HG03103 (cell line): ENCODE measurements at regions not wholly inside any gene's neighbourhood (a gene's known extent, or its start where the extent isn't known, plus 50 kb on each side); places are given as distances from the start of the nearest gene placed in this dataset.
"Not testable (repeated sequence)": the region's sequence is repeated elsewhere in the genome, so short reads cannot be mapped to it uniquely, and the experiment has no call there.

Experiments
- ATAC-seq: cut with Tn5 transposase; IDR thresholded peaks from one replicate; pipeline ENCODE4 v1.9.1; 2021; ENCODE audit warnings: low read depth; ENCODE audit not compliant: unreplicated experiment

DNA sequence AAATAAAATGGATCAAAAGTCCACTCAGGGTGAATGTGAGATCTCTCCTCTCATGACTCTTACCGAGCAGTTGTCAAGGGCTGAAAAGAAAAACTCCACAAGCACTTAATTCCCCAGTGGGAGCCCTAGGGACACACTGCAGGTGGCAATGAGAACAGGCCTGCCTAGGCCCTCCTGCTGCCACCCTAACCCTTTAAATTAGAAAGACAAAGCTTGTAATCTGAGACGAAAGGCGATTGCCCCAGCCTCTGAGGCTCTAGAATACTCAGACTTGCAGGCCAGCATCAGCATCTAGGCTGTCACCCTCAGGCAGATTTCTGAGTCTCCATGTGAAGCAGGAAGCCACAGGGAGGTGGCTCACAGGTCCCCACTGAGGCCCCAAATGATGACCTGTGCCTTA lies 457.0 kb upstream of the MYT1L start:
- no peak for ATAC-seq

DNA sequence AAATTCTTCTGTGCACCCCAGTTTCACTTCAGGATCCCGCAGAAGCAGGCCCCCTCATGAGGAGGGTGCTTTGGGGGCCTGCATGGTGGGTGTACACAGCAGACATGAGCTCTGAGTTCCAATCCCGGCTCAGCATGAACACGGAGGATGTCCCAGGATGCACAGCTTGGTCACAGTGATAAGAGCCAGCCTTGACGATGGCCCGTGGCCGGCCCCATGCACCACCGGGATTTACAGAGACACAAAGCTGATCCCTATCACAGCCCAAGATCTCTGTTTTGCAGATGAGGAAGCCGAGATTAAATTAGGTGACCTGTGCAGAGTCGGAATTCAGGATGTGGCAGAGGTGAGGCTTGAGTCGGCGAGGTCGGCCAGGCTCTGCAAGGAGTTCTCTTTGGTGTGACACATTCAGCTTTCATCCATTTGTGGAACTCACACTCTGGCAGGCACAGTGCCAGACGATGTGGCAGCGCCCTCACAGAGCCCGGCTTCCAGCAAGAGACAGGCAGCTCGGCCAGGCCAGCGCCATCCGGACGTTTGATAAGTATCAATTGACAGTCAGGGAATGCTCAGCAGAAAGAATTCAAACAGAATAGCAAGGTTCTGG lies 456.3 kb upstream of the MYT1L start:
- ATAC-seq: no peak

DNA sequence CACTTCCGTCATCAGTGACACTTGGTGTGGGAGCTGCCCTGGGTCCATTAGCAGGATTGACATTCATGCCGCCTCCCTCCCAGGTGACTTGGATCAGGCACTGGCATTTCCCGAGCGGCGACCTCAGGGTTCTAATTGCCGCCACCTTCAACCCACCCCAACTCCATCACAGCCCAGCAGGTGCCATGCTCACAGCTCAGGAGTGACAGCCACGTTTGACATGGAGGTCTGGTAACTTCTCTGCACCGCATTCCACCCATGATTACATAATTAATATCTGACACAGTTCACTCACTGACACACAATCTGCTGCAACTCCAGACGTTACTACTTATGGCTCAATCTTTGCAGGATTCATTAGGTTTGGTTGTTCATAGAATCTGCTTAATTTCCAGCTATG lies 450.9 kb upstream of the MYT1L start:
- no peak for ATAC-seq

DNA sequence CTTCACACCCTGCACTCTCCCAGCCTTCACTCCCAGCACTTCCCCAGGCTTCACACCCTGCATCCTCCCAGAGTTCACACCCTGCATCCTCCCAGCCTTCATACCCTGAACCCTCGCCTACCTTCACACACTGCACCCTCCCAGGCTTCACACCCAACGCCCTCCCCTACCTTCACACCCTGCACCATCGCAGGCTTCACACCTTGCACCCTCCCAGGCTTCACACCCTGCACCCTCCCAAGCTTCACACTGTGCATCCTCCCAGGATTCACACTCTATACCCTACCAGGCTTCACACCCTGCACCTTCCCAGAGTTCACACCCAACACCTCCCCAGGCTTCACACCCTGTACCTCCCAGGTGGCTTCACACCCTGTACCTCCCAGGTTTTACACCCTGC lies 448.7 kb upstream of the MYT1L start:
- no peak for ATAC-seq

DNA sequence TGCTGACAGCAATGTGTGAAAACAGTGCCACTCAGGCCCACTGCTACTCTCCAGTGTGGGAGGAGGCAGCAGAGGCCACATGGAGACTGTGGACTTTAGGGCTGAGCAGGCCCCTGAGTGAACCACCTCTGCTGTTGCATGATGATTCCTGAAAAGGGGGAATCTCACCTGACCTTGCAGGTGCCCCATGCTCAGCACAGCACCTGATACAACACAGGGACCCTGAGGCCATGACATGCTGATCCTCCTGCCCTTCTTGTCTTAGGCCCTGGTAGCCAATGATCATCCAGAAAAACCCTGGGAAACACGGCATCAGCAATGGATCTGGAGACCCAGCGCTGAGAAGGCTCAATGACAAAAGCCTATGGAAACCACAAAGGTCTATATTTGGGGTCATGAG lies 446.8 kb upstream of the MYT1L start:
- no peak for ATAC-seq

DNA sequence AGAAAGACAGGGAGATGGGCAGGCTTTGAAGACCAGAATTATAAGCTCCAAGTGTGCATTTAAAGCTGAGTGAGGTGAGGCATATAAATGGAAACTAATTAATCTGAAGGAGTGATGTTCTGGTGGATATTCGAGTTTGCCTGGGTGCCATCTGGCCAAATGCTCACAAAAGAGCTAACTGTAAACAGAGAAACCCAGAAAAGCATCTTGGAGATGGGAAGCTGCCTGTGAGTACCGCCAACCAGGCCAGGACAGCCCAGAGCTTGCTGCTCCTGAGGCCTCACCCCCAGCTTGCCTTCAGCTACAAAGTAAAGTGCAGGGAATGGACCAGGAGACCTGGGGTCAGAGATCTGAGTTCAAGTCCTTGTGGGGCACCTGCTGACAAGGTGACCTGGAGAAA lies 446.1 kb upstream of the MYT1L start:
- ATAC-seq: no peak

DNA sequence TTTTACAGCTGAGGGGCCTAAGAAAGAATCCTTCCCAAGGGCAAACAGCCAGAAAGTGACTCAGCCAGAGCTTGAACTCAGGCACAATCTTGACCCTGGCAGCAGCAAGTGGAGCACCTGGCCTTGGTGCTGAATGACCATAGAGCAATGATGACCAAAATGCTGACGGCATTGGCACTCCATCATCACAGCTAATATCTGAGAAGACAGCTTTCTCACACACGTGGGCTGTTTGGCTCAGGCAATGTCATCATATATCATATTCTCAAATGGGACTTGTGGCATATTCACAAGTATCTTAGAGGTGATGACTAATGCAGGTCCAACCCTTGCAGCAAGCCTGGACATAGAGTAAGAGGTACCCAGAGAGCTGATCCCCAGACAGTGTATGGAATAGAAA lies 443.9 kb upstream of the MYT1L start:
- no peak for ATAC-seq

DNA sequence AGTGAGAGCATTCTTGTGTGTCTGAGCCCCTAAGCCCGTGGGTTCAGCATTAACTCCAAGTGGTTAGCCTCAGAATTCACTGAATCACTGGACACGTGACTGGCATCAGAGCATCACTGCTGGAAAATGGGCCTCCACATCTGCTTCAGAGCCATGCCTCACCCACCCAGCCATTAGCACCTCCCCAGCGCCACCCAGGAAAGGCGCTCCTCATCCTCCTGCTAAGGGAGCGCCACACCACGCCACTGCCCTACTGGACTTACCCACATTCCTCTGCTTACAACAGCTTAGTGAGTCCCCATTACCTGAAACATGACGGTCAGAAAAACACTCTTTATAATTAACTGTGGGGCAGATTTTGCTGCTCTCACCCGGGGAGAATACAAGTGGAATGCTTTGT lies 442.6 kb upstream of the MYT1L start:
- no peak for ATAC-seq

DNA sequence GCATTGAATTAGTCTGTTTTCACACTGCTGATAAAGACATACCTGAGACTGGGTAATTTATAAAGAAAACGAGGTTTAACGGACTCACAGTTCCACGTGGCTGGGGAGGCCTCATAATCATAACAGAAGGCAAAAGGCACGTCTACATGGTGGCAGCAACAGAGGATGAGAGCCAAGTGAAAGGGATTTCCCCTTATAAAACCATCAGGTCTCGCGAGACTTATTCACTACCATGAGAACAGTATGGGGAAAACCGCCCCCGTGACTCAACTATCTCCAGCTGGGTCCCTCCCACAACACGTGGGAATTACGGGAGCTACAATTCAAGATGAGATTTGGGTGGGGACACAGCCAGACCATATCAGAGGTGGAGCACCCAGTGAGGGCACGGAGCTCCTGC lies 442.0 kb upstream of the MYT1L start:
- ATAC-seq: not testable (repeated sequence)

DNA sequence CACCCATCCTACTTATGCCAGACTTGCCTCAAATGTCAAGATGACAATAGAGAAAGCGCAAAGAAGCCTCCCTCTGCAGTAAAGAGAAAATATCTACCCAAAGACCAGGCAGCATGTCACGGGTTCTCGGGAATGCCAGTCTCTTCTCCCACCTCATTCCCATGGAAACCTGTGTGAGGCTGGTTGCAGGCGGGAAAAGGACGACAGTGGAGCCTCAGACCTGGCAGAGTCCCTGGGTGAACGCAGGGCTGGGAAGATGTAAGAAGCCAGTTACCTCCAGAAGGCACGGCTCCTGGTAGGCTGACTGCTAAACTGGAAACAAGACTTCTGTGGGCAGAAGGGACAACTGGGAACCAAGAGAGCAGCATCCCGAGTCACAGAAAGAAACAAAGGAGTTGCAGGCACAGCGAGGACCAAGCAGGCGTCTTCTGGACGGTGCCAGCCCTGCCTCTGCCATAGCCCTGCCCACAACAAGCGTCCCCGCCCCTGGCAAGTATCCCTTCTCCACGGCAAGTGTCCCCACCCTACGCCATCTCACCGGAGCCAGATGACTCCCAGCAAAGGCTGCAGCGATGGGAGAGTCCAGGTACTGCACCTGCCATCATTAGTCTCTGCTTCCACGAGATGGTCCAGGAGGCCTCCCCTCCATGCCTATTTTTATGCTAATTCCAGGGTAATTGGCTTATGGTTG lies 440.8 kb upstream of the MYT1L start:
- ATAC-seq: no peak

DNA sequence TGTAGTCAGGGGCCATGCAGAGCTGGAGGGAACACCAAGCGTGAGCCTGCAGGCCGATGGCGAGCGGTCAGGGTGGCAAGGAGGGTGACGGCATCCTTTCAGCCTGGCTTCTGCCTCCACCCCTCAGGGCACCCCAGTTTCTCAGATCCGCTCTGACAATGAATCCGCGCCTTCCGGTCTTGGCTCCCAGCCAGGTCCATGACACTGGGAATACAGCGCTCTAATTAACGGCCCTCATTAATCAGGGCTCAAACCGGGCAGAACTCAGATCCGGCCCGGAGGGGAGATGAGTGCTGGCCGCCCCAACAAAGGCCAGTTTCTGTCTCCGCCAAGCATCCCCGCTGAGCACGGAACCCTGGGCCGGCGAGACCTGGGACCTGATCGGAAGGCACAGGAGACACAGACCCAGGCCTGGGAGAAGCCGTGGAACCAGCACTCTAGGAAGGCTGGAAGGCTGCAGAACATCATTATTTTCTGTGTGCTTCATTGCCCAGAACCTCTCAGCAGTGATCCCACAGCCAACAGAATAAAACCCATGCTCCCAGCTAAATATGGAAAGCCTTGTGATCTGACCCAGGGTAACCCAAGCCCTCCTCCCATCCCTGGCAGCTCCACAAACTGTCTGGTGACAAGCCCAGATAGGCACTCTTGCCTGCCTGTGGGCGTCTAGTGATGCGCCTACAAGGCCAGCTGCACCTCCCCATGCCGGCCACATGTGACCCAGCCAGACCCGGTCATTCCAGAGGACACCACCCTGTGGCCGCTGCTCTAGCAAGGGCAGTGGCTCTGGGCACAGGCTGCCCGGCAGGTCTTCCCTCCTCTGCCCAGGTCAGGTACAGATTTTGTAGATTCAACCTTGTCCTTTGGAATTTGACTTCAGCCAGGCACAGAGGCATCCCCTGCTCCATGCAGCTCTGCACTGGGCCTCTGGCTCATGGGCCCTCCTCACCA lies 438.7 kb upstream of the MYT1L start:
- no peak for ATAC-seq

DNA sequence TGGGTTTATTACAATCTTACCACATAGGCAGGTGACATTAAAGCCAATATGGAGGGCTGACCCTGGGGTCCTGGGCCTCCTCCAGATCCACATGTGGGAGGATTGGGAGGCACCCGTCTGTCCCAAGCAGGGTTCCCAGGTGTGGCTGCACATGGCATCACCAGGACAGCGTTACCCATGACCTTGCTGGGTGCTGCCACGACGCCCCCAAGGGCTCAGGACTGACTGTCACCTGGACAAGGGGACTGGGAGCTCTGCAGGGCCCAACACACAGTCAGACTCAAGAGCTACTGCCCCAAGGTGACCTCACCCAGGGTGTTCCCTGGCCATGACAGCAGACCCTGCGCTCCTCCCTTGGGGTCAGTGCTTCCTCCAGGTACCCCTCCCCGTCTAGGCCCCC lies 437.4 kb upstream of the MYT1L start:
- no peak for ATAC-seq

DNA sequence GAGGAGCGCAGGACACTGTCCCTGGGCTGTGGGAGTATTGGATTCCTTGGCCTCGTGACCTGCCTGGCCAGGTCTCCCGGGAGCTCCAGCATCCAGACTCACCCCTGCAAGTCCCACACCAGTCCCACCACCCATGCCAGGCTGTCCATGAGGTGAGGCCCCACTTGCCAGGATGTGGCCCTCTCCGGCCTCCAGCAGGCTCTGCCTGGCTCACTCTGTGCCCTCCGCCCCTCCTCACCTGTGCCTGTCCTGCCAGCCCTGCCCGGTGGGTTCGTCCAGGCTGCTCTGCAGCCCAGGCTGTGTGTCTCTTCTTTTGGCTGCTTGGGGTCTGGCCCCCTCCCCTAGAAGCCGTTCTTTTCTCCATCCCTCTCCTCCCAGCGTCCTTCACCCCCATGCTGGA lies 436.8 kb upstream of the MYT1L start:
- no peak for ATAC-seq

DNA sequence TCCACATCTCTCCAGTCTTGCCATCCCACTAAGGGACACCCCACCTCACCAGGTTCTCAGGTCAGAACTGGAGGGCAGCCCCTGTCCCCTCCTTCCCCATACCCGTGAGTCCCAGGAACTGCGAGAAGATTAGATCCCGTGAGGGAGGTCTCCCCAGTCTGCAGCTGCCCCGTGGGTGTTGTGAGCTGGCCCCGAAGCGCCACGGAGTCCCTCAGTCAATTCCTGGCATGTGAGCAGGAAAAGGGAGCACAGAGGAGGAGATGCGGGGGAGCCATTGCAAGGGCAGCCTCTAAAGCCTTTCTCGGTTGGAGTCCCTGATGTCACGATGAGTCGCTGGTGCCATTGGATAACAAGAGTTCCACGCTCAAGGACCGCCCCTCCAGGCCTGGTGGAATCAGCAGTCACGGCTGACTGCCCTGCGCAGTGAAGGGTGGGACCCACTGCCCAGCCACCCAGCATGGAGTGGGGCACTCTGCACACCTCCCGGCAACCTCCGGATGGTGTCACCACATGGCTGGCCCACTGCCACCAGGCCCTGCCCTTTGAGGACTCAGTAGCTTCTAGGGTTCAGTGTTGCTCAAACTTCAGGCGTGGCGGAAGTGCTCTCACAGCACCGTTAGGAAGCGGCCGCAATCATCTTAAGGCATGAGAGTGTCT lies 434.9 kb upstream of the MYT1L start:
- no peak for ATAC-seq

DNA sequence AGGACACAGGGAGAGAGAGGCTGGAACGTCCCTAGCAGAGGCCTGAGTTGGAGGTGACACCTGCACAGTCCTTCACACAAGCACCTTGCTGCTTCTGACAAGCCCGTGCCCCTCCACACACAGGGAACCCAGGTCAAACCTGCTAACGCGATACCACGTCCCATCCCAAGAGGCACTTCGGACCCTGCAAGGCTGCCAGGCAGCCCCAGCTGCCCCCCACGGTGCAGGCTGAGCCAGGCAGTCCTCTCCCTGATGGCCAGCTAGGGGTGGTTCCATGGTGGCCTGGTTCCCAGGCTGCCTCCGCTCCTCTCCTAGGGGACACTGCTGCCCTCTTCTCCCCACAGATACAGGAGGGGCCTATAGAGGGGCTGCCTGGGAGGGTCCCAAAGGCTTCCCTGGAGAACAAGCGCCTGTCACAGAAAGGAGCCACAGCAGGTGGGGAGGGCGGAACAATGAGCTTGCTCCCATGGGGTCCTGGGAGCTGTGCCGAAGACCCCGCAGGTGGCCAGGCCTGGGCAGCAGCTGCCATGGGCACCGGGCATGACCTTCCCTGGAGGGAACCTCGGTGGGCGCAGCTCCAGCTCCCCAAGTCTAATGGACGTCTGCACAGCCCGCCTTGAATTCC lies 434.2 kb upstream of the MYT1L start:
- no peak for ATAC-seq

DNA sequence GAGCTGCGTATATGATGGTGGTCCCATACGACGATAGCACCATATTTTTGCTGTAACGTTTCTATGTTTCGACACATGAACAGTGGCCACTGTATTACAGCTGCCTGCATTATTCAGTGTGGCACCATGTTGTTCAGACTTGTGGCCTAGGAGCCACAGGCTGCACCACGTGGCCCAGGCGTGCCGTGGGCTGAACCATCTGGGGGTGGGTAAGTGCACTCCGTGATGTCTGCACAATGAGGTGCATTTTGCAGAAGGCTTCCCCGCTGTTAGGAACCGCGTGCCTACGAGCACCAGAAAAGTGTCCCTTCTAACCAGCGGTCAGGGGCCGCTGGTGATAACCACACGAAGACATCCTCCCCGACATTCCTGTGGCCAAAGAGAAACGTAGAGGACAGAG lies 433.7 kb upstream of the MYT1L start:
- no peak for ATAC-seq

DNA sequence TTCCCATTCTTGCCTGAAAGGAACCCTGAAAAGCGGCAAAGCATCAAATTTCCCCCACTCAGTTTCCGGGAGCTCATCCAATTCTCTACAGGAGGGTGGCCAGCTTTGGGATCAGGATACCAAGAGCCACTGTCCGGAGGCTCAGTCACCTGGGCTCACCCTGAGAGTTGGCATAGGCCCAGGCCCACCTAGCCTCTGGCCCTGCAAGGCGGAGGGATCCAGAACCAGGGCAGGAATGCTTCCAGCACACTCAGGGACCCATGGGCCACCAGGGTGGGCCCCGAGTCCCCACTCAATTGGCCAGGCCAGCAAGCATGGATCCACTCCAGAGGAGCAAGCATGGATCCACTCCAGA lies 432.9 kb upstream of the MYT1L start:
- no peak for ATAC-seq

DNA sequence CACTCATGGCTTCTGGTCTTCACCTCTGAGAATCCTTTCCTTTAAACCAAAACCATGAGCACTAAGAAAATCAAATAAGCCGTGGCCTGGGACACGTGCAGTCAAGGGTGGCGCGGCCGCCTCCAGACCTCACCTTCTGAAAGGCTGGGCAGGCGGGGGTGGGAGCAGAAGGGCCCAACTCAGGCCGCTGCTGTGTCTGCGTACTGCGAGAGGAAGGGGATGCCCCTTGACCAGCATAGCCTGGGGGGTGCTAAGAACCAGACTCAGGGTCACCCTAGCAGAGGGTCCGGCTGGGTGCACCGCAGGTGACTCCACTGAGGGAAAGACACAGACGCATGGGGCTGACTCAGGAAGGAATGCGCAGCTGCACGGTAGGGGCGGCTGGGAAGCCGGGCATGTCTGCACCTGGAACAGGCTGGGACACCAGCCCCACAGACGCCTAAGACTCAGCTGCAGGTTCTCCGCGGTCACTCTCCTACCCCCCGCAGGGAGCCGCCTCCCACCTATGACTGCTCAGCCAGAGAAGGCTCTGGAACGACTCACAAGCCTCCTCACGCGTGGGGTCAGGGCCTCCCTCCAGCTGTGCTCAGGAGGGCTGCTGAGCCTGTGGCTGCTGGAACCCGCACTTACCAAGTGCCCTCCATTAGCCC lies 432.4 kb upstream of the MYT1L start:
- no peak for ATAC-seq

DNA sequence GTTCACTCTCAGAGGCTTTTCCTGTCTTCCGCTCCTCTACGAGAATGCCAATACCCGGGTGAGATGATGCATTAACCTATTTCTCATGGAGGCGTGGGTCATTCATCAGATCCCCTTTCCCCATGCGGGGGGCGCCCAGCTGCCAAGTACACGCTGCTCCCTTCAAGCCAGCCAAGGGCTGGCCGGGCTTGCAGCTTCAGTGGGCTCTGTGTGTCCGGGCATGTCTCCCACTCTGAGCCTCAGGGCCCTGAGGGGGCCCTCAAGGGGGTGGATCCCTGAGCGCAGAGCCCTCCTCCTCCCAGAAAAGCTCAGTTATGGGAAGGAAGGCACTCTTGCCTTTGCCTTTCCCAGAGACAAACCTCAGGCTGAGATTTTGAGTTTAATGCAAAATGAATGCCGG lies 431.8 kb upstream of the MYT1L start:
- ATAC-seq: no peak

DNA sequence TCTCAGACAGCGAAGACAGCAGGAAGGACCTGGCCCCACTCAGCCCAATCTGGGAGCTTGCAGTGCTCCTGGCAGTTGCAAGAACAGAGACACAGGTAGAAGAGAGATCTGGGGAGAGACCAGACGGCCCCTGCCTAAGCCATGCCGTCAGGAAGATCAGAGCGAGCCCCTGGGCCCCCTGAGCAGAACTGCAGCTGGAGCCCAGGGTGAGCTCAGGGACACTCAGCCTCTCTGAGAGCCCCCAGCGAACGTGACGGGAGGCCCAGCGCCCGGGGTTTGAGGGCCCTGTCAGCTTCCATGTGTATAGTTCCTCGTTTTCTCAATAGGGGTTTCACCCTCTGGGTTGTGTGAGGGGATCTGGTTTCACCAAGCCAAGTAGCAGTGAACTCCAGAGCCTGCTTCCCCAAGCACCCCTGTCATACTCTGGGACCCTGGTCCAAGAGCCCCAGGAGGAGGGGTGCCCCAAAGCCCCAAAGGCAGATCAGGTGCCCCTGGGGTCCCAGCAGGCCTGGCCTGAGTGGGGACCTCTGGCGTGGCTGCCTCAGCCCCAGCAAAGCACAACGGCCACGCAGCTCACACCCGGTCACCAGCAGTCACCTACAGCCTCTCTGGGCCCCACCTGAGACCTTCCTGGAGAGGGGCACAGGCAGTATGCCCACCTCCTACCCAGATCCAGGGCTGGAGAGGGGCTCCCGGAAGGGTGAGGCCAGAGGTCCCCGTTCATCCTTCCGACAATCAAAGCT lies 431.3 kb upstream of the MYT1L start:
- no peak for ATAC-seq
